ENCODE measurements at regions not wholly inside any gene's neighbourhood (a gene's known extent, or its start where the extent isn't known, plus 50 kb on each side); places are given as distances from the start of the nearest gene placed in this dataset.
"Not testable (repeated sequence)": the region's sequence is repeated elsewhere in the genome, so short reads cannot be mapped to it uniquely, and the experiment has no call there.

DNA sequence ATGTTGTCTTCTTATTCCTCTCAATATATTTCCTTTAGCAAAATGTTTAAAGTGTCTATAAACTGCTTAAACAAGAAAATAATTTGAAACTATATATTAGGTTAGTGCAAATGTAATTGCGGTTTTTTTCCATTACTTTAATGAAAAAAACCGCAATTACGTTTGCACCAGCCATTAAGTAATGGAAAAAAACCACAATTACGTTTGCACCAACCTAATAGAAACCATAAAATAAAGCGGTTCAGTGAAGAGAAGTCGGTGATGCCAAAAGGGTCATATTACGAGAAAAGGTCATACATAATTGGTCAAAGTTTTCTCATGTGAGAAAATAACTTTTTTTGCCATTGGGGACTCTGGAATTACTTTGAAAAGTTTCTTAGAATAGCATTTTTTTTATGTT lies 385.6 kb upstream of the ST8SIA4 start:
- no peak overlapping the region for H3K27ac ChIP-seq (ENCODE audit: low read depth, low read length, poor library complexity, severe bottlenecking)
- DNase-seq (ENCODE audit: low spot score), result no peak
- intact Hi-C loops (cut with micrococcal nuclease; ENCODE audit: unreplicated experiment), result no loop called here
- H3K4me1 ChIP-seq (ENCODE audit: insufficient read depth, low read length, poor library complexity, severe bottlenecking), result no peaks in the 10 kb centered on the region
- no peak for TF ChIP-seq EZH2phosphoT487 (IDR thresholded peaks at IDR 0.05; ENCODE audit: borderline replicate concordance, low read depth, low read length)
- TF ChIP-seq, protein P1, sequence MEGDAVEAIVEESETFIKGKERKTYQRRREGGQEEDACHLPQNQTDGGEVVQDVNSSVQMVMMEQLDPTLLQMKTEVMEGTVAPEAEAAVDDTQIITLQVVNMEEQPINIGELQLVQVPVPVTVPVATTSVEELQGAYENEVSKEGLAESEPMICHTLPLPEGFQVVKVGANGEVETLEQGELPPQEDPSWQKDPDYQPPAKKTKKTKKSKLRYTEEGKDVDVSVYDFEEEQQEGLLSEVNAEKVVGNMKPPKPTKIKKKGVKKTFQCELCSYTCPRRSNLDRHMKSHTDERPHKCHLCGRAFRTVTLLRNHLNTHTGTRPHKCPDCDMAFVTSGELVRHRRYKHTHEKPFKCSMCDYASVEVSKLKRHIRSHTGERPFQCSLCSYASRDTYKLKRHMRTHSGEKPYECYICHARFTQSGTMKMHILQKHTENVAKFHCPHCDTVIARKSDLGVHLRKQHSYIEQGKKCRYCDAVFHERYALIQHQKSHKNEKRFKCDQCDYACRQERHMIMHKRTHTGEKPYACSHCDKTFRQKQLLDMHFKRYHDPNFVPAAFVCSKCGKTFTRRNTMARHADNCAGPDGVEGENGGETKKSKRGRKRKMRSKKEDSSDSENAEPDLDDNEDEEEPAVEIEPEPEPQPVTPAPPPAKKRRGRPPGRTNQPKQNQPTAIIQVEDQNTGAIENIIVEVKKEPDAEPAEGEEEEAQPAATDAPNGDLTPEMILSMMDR (conservative IDR thresholded peaks at IDR 0.05; ENCODE audit: low read length), result no peak
- no peaks in the 10 kb centered on the region for H3K36me3 ChIP-seq (ENCODE audit: insufficient read depth, low read length)
- H3K9me2 ChIP-seq (ENCODE audit: insufficient read depth, low read length), result no peaks in the 10 kb centered on the region
- CTCF ChIA-PET (ENCODE audit: unreplicated experiment), result no interaction called here
- no peaks in the 10 kb centered on the region for H4K20me1 ChIP-seq (ENCODE audit: insufficient read depth, low read length)
- H3K79me2 ChIP-seq (ENCODE audit: insufficient read depth, low read depth, low read length), result no peaks in the 10 kb centered on the region
- H3K9me3 ChIP-seq (ENCODE audit: low read length), result no peaks in the 10 kb centered on the region
- no peak overlapping the region for H3K4me2 ChIP-seq (ENCODE audit: low read length)
- no peak overlapping the region for H3K4me3 ChIP-seq (ENCODE audit: low read depth, low read length, poor library complexity, severe bottlenecking)
- no peak overlapping the region for H2AFZ ChIP-seq (ENCODE audit: low read length)
- no TSS peak for BruUV-seq (replicated peaks)
- POLR2A ChIA-PET, result no interaction called here

DNA sequence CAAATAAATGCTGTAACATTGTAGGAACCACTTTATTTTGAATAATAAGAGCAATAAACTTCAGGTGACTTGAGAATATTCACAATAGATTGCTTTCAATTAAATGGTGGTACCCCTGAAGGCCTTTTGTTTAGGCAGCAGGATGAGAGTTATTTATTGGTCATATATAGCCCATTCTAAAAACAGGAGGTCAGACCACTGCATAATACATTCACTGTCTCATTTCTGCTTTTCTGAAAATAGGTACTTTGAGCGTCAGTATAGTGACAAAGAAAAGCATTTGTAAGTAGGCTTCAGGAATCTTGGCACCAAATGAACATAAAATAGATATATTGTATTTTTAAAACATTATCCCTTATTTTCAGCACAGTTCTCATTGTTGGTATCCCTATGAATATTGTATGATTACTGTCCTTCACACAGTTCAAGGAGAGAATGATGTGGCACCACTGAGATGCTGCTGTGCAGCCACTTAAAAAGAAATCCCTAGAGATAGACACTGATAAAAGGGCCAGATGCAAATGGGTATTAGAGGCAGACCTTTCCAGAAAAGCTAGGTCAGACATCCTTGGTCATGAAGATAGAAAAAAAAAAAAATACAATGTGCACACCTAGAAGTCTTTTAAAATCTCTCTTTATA lies 381.8 kb upstream of the ST8SIA4 start:
- Histone ChIP-seq H3K4me3 (ENCODE audit: low read depth, low read length, poor library complexity, severe bottlenecking) (no peak overlapping the region), H3K9me2 (ENCODE audit: insufficient read depth, low read length) (no peaks in the 10 kb centered on the region), H3K79me2 (ENCODE audit: insufficient read depth, low read depth, low read length) (no peaks in the 10 kb centered on the region), H3K4me2 (ENCODE audit: low read length) (no peak overlapping the region), H3K36me3 (ENCODE audit: insufficient read depth, low read length) (no peaks in the 10 kb centered on the region), H3K27ac (ENCODE audit: low read depth, low read length, poor library complexity, severe bottlenecking) (no peak overlapping the region), H4K20me1 (ENCODE audit: insufficient read depth, low read length) (no peaks in the 10 kb centered on the region), H3K9me3 (ENCODE audit: low read length) (no peaks in the 10 kb centered on the region), H3K4me1 (ENCODE audit: insufficient read depth, low read length, poor library complexity, severe bottlenecking) (no peaks in the 10 kb centered on the region), H2AFZ (ENCODE audit: low read length) (no peak overlapping the region)
- TF ChIP-seq EZH2phosphoT487 (IDR thresholded peaks at IDR 0.05; ENCODE audit: borderline replicate concordance, low read depth, low read length), result no peak
- TF ChIP-seq, protein P1 (conservative IDR thresholded peaks at IDR 0.05; ENCODE audit: low read length), result no peak
- no TSS peak for BruUV-seq (replicated peaks)
- CTCF ChIA-PET (ENCODE audit: unreplicated experiment), result no interaction called here
- DNase-seq (ENCODE audit: low spot score), result no peak
- POLR2A ChIA-PET, result interaction anchor here (0.6 kb wide), 1 partner anchor 646 kb away, joined by 3 read pairs; no protein-coding TSS in a partner anchor
- intact Hi-C loops (cut with micrococcal nuclease; ENCODE audit: unreplicated experiment), result no loop called here

DNA sequence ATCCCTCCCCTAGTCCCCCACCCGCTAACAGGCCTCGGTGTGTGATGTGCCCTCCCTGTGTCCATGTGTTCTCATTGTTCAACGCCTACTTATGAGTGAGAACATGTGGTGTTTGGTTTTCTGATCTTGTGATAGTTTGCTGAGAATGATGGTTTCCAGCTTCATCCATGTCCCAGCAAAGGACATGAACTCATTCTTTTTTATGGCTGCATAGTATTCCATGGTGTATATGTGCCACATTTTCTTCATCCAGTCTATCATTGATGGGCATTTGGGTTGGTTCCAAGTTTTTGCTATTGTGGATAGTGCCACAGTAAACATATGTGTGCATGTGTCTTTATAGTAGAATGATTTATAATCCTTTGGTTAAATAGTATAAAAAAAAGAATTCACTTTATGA lies 380.9 kb upstream of the ST8SIA4 start:
- CTCF ChIA-PET (ENCODE audit: unreplicated experiment); H3K79me2 ChIP-seq (ENCODE audit: insufficient read depth, low read depth, low read length); BruUV-seq (replicated peaks); intact Hi-C loops (cut with micrococcal nuclease; ENCODE audit: unreplicated experiment); H3K4me2 ChIP-seq (ENCODE audit: low read length); H3K9me2 ChIP-seq (ENCODE audit: insufficient read depth, low read length); H3K4me1 ChIP-seq (ENCODE audit: insufficient read depth, low read length, poor library complexity, severe bottlenecking); H3K36me3 ChIP-seq (ENCODE audit: insufficient read depth, low read length); DNase-seq (ENCODE audit: low spot score); H3K9me3 ChIP-seq (ENCODE audit: low read length); POLR2A ChIA-PET; H2AFZ ChIP-seq (ENCODE audit: low read length); H3K4me3 ChIP-seq (ENCODE audit: low read depth, low read length, poor library complexity, severe bottlenecking); H4K20me1 ChIP-seq (ENCODE audit: insufficient read depth, low read length); H3K27ac ChIP-seq (ENCODE audit: low read depth, low read length, poor library complexity, severe bottlenecking): not testable (repeated sequence)

All from OCI-LY7 (cell line).